OCI-LY7 (cell line): ENCODE measurements at regions not wholly inside any gene's neighbourhood (a gene's known extent, or its start where the extent isn't known, plus 50 kb on each side); places are given as distances from the start of the nearest gene placed in this dataset.

Experiments
- EZH2phosphoT487 ChIP-seq: fragments of 200-600 bp; sonication (generic); IDR thresholded peaks from 2 replicates; pipeline ENCODE4 v1.6.1; 2018; ENCODE audit warnings: low read depth, borderline replicate concordance, mild to moderate bottlenecking, mixed run types, antibody characterized with exemption, low read length, moderate library complexity, mixed read lengths
- TF ChIP-seq, protein P1 (sequence below): fragments of 200-600 bp; sonication (generic); conservative IDR thresholded peaks from 2 replicates; pipeline ENCODE4 v1.5.1; 2014; ENCODE audit warnings: mild to moderate bottlenecking, antibody characterized with exemption, low read length, moderate library complexity, mixed read lengths

DNA sequence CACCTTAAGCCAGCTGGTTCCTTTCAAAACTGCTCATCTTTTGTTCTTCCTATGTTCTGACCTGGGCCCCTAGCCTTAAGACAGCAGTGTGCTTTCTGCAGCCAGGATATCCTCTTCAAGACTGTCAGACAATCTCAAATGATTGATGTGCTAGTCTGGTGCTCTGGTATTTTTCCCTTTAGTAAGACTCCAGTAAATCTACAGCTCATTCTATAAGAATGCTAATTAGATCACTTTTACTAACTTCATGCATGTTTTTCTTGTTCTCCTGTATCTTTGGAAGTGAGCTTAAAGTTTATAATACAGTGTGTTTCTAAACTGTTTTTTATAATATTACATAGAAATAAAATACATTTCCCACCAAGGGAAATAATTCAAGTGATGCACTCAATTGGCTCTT, 220.9 kb upstream of the NANOGP8 start:
- TF ChIP-seq, protein P1, sequence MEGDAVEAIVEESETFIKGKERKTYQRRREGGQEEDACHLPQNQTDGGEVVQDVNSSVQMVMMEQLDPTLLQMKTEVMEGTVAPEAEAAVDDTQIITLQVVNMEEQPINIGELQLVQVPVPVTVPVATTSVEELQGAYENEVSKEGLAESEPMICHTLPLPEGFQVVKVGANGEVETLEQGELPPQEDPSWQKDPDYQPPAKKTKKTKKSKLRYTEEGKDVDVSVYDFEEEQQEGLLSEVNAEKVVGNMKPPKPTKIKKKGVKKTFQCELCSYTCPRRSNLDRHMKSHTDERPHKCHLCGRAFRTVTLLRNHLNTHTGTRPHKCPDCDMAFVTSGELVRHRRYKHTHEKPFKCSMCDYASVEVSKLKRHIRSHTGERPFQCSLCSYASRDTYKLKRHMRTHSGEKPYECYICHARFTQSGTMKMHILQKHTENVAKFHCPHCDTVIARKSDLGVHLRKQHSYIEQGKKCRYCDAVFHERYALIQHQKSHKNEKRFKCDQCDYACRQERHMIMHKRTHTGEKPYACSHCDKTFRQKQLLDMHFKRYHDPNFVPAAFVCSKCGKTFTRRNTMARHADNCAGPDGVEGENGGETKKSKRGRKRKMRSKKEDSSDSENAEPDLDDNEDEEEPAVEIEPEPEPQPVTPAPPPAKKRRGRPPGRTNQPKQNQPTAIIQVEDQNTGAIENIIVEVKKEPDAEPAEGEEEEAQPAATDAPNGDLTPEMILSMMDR = no peak
- no peak for TF ChIP-seq EZH2phosphoT487
